SK-N-SH treated with all-trans-retinoic acid at 6 μM for 48 hours (cell line): ENCODE measurements at regions not wholly inside any gene's neighbourhood (a gene's known extent, or its start where the extent isn't known, plus 50 kb on each side); places are given as distances from the start of the nearest gene placed in this dataset.

Experiments used
- ARNTL ChIP-seq: fragments of 450-650 bp; formaldehyde crosslinking; IDR thresholded peaks from 2 replicates; pipeline ENCODE4 v1.5.0; 2020; ENCODE audit warnings: low read depth, mild to moderate bottlenecking, moderate library complexity, borderline replicate concordance
- BACH2 ChIP-seq: fragments of 250-450 bp; sonication (Bioruptor Pico); IDR thresholded peaks from 2 replicates; pipeline ENCODE4 v1.9.0; 2021; ENCODE audit warnings: mild to moderate bottlenecking, borderline replicate concordance
- CSDC2 ChIP-seq: fragments of 250-450 bp; sonication (Bioruptor Pico); IDR thresholded peaks from 2 replicates; pipeline ENCODE4 v1.5.0; 2020; ENCODE audit warnings: mild to moderate bottlenecking, moderate library complexity
- ISL1 ChIP-seq: fragments of 250-450 bp; sonication (Bioruptor Pico); IDR thresholded peaks from 2 replicates; pipeline ENCODE4 v2.1.2; 2022; ENCODE audit warnings: mild to moderate bottlenecking, moderate library complexity
- RARB ChIP-seq: fragments of 250-450 bp; sonication (Bioruptor Pico); IDR thresholded peaks from 2 replicates; pipeline ENCODE4 v1.8.0; 2021; ENCODE audit warnings: mild to moderate bottlenecking, moderate library complexity
- TCF4 ChIP-seq: fragments of 250-450 bp; sonication (Bioruptor Pico); IDR thresholded peaks from 2 replicates; pipeline ENCODE4 v1.8.0; 2021; ENCODE audit warnings: mild to moderate bottlenecking, moderate library complexity, borderline replicate concordance
- TSHZ2 ChIP-seq: fragments of 250-450 bp; sonication (Bioruptor Pico); IDR thresholded peaks from 2 replicates; pipeline ENCODE4 v1.5.0; 2020; ENCODE audit warnings: mild to moderate bottlenecking, moderate library complexity
- ZFP3 ChIP-seq: fragments of 250-450 bp; sonication (Bioruptor Pico); IDR thresholded peaks from 2 replicates; pipeline ENCODE4 v1.5.0; 2020; ENCODE audit warnings: mild to moderate bottlenecking, moderate library complexity
- ZFP30 ChIP-seq: fragments of 450-650 bp; formaldehyde crosslinking; IDR thresholded peaks from 2 replicates; pipeline ENCODE4 v1.5.0; 2022; ENCODE audit warnings: mild to moderate bottlenecking, moderate library complexity
- ZNF565 ChIP-seq: fragments of 450-650 bp; formaldehyde crosslinking; conservative IDR thresholded peaks from 2 replicates; pipeline ENCODE4 v1.5.0; 2020; ENCODE audit warnings: low read depth, mild to moderate bottlenecking, moderate library complexity
- ZNF70 ChIP-seq: fragments of 450-650 bp; formaldehyde crosslinking; IDR thresholded peaks from 2 replicates; pipeline ENCODE4 v1.5.0; 2020; ENCODE audit warnings: mild to moderate bottlenecking, moderate library complexity
- TF ChIP-seq, protein P1 (sequence below): fragments of 250-450 bp; sonication (Bioruptor Pico); IDR thresholded peaks from 2 replicates; pipeline ENCODE4 v1.8.0; 2020; ENCODE audit warnings: mild to moderate bottlenecking, moderate library complexity, borderline replicate concordance

DNA sequence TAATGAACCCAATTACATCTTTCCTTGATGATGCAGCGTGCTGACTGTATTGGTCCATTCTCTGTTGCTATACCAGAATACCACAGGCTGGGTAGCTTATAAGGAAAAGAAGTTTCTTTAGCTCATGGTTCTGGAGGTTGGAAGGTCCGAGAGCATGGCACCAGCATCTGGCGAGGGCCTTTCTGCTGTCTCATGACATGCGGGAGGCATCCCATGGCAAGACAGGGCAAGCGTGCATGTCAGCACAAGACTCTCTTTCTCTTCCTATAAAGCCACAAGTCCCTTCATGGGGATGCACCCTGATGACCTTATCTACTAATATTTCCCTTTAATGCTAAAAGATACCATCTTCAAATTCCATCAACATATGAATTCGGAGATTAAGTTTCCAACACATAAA lies 122.8 kb upstream of the FHL2 start:
- no peak for TF ChIP-seq TCF4 (CRISPR knock-in tag)
- no peak for TF ChIP-seq ZFP30 (CRISPR knock-in tag)
- TF ChIP-seq ZNF70 (CRISPR knock-in tag): no peak
- TF ChIP-seq ZFP3 (CRISPR knock-in tag): no peak
- no peak for TF ChIP-seq ISL1 (CRISPR knock-in tag)
- no peak for TF ChIP-seq CSDC2 (CRISPR knock-in tag)
- TF ChIP-seq TSHZ2 (CRISPR knock-in tag): no peak
- TF ChIP-seq, protein P1, sequence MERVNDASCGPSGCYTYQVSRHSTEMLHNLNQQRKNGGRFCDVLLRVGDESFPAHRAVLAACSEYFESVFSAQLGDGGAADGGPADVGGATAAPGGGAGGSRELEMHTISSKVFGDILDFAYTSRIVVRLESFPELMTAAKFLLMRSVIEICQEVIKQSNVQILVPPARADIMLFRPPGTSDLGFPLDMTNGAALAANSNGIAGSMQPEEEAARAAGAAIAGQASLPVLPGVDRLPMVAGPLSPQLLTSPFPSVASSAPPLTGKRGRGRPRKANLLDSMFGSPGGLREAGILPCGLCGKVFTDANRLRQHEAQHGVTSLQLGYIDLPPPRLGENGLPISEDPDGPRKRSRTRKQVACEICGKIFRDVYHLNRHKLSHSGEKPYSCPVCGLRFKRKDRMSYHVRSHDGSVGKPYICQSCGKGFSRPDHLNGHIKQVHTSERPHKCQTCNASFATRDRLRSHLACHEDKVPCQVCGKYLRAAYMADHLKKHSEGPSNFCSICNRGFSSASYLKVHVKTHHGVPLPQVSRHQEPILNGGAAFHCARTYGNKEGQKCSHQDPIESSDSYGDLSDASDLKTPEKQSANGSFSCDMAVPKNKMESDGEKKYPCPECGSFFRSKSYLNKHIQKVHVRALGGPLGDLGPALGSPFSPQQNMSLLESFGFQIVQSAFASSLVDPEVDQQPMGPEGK (CRISPR knock-in tag): no peak
- no peak for TF ChIP-seq RARB
- no peak for TF ChIP-seq ZNF565 (CRISPR knock-in tag)
- no peak for TF ChIP-seq BACH2
- TF ChIP-seq ARNTL (CRISPR knock-in tag): no peak
